CD4-positive, alpha-beta T cell (primary cell): ENCODE measurements at regions not wholly inside any gene's neighbourhood (a gene's known extent, or its start where the extent isn't known, plus 50 kb on each side); places are given as distances from the start of the nearest gene placed in this dataset.

ENCODE experiments used
- ATAC-seq: fragments of 200-7000 bp; cut with Tn5 transposase; one replicate; pipeline ENCODE4 v1.10.0; 2022; ENCODE audit warnings: mild to moderate bottlenecking; ENCODE audit not compliant: poor library complexity
- CTCF ChIA-PET: fragments of 350-600 bp; sonication (Branson Sonifier 250); formaldehyde crosslinking; loops from one replicate; lab custom pipeline; 2021; ENCODE audit warnings: antibody characterized with exemption, inconsistent platforms; lab: Charles Lee
- POLR2A ChIA-PET: fragments of 350-600 bp; sonication (Branson Sonifier 250); formaldehyde crosslinking; loops from one replicate; lab custom pipeline; 2021; ENCODE audit warnings: antibody characterized with exemption, inconsistent platforms; lab: Charles Lee
- DNase-seq, 14 experiments: peaks; one replicate each; pipeline ENCODE4 v3.0.0-alpha.2; 2013 to 2020; ENCODE audit warnings: mixed read lengths in 2 of 14
- H3K27ac ChIP-seq, 2 donors: one replicate each; pipeline versions ENCODE4 v1.5.1 to v1.7.0; 2013; ENCODE audit warnings: low read length in 2 of 2, low read depth in 1 of 2, mild to moderate bottlenecking in 1 of 2
- H3K27me3 ChIP-seq, 2 experiments: 1 replicate in 1 of 2; 2 replicates in 1 of 2; pipeline versions ENCODE4 v1.6.1 to v1.7.0; 2013; ENCODE audit warnings: low read length in 2 of 2, control low read depth in 1 of 2, mild to moderate bottlenecking in 1 of 2, moderate library complexity in 1 of 2; ENCODE audit not compliant: insufficient read depth in 2 of 2, control insufficient read depth in 1 of 2
- H3K36me3 ChIP-seq: one replicate; pipeline ENCODE4 v1.6.1; 2013; ENCODE audit warnings: low read length, control low read depth; ENCODE audit not compliant: insufficient read depth
- H3K4me1 ChIP-seq: one replicate; pipeline ENCODE4 v1.6.1; 2013; ENCODE audit warnings: low read length, control low read depth; ENCODE audit not compliant: insufficient read depth
- H3K4me3 ChIP-seq: one replicate; pipeline ENCODE4 v1.5.1; 2013; ENCODE audit warnings: mild to moderate bottlenecking, low read length, moderate library complexity
- H3K9me3 ChIP-seq, 2 experiments: 1 replicate in 1 of 2; 2 replicates in 1 of 2; pipeline versions ENCODE4 v1.6.1 to v1.7.0; 2013; ENCODE audit warnings: low read length in 2 of 2, mild to moderate bottlenecking in 2 of 2, control low read depth in 1 of 2, moderate library complexity in 1 of 2; ENCODE audit not compliant: control insufficient read depth in 1 of 2, insufficient read depth in 1 of 2
- H3K27ac Mint-ChIP-seq: one replicate; pipeline ENCODE4 v1.8.0; 2020; ENCODE audit warnings: mixed read lengths
- H3K27me3 Mint-ChIP-seq: one replicate; pipeline ENCODE4 v1.8.0; 2021; ENCODE audit warnings: mixed read lengths
- H3K36me3 Mint-ChIP-seq: one replicate; pipeline ENCODE4 v1.8.0; 2021; ENCODE audit warnings: low read depth, mixed read lengths
- H3K4me1 Mint-ChIP-seq: one replicate; pipeline ENCODE4 v1.8.0; 2021; ENCODE audit warnings: low read depth, mixed read lengths
- H3K4me3 Mint-ChIP-seq: one replicate; pipeline ENCODE4 v1.8.0; 2020; ENCODE audit warnings: mild to moderate bottlenecking, mixed read lengths
- H3K9me3 Mint-ChIP-seq: one replicate; pipeline ENCODE4 v1.8.0; 2020; ENCODE audit warnings: mixed read lengths
- CTCF ChIP-seq: fragments of 200-600 bp; IDR thresholded peaks from one replicate; pipeline ENCODE4 v1.8.0; 2022; ENCODE audit warnings: antibody characterized with exemption, mild to moderate bottlenecking
- intact Hi-C, 2 experiments: fragments of 100-400 bp; cut with DNase I in 1 of 2; cut with micrococcal nuclease in 1 of 2; formaldehyde crosslinking; loops; one replicate each; pipeline versions ENCODE4 v1.15.1 to v1.9.0; 2023 to 2025; cut with DNase I, micrococcal nuclease

- H3K36me3 Mint-ChIP-seq = no peaks in the 10 kb centered on the region
- CTCF ChIA-PET = no interaction called here
- no peaks in the 10 kb centered on the region for H3K27me3 Mint-ChIP-seq
These were observed 281.7 kb downstream of the KLF6 start for GRCh38 chr10:3503299-3503698.

GRCh38 chr10:3502673-3503072, 282.3 kb downstream of the KLF6 start:
- Mint-ChIP-seq H3K4me1 (no peaks in the 10 kb centered on the region), H3K36me3 (no peaks in the 10 kb centered on the region), H3K4me3 (no peak overlapping the region), H3K27ac (no peak overlapping the region), H3K9me3 (no peaks in the 10 kb centered on the region), H3K27me3 (no peaks in the 10 kb centered on the region)
- DNase-seq (no peak), ATAC-seq (no peak)
- ChIA-PET POLR2A (no interaction called here), CTCF (no interaction called here)
- Histone ChIP-seq H3K9me3 (no peaks in the 10 kb centered on the region), H3K36me3 (no peaks in the 10 kb centered on the region), H3K4me1 (no peaks in the 10 kb centered on the region), H3K27me3 (no peaks in the 10 kb centered on the region), H3K4me3 (no peak overlapping the region), H3K27ac (no peak overlapping the region)
- no peak for TF ChIP-seq CTCF
- intact Hi-C loops = no loop called here

More at GRCh38 chr10:3503299-3503698, 281.7 kb downstream of the KLF6 start:
- H3K9me3 ChIP-seq = no peaks in the 10 kb centered on the region
- no peaks in the 10 kb centered on the region for H3K9me3 Mint-ChIP-seq
- H3K4me1 ChIP-seq = no peaks in the 10 kb centered on the region
- no peaks in the 10 kb centered on the region for H3K4me1 Mint-ChIP-seq
- TF ChIP-seq CTCF = no peak
- no peak overlapping the region for H3K4me3 Mint-ChIP-seq
- ATAC-seq (no peak), DNase-seq (no peak)
- no peak overlapping the region for H3K27ac ChIP-seq
- POLR2A ChIA-PET = no interaction called here
- no peak overlapping the region for H3K4me3 ChIP-seq
- no peaks in the 10 kb centered on the region for H3K27me3 ChIP-seq
- H3K27ac Mint-ChIP-seq = no peak overlapping the region
- no peaks in the 10 kb centered on the region for H3K36me3 ChIP-seq
- intact Hi-C loops = no loop called here

GRCh38 chr10:3500408-3500856, 284.6 kb downstream of the KLF6 start:
- no peak overlapping the region for H3K27ac ChIP-seq
- Mint-ChIP-seq H3K4me1 (no peaks in the 10 kb centered on the region), H3K9me3 (no peaks in the 10 kb centered on the region), H3K4me3 (no peak overlapping the region), H3K27me3 (peaks cover 20% of the 10 kb centered on the region), H3K36me3 (no peaks in the 10 kb centered on the region), H3K27ac (no peak overlapping the region)
- ATAC-seq = no peak
- no peaks in the 10 kb centered on the region for H3K36me3 ChIP-seq
- ChIA-PET POLR2A (no interaction called here), CTCF (no interaction called here)
- no peaks in the 10 kb centered on the region for H3K9me3 ChIP-seq
- no peaks in the 10 kb centered on the region for H3K4me1 ChIP-seq
- H3K4me3 ChIP-seq = no peak overlapping the region
- no peaks in the 10 kb centered on the region for H3K27me3 ChIP-seq
- no peak for DNase-seq
- TF ChIP-seq CTCF = no peak
- intact Hi-C loops = no loop called here
